ENCODE measurements at regions not wholly inside any gene's neighbourhood (a gene's known extent, or its start where the extent isn't known, plus 50 kb on each side); places are given as distances from the start of the nearest gene placed in this dataset.

GRCh38 chr1:95426772-95427171 lies 192.8 kb downstream of the RWDD3 start:
- Histone ChIP-seq H3K9ac (replicated peaks in 1 of 4; ENCODE audit: extremely low read depth in 1 of 4, low read depth in 3 of 4, low read length in 3 of 4) (no peak overlapping the region), H3K14ac (ENCODE audit: insufficient read length) (no peak overlapping the region), H3K36me3 (ENCODE audit: control insufficient read depth in 2 of 4, insufficient read depth in 4 of 4, low read length in 3 of 4) (no peaks in the 10 kb centered on the region), H3K79me2 (ENCODE audit: control insufficient read depth in 1 of 2, insufficient read depth in 2 of 2, low read length in 2 of 2) (no peaks in the 10 kb centered on the region), H3K9me3 (ENCODE audit: insufficient read depth in 2 of 2, low read depth in 1 of 2, low read length in 1 of 2) (no peaks in the 10 kb centered on the region), H3K4me2 (ENCODE audit: insufficient read depth in 1 of 2, low read depth in 2 of 2, low read length in 2 of 2) (no peak overlapping the region), H2BK120ac (replicated peaks; ENCODE audit: low read depth, low read length) (no peak overlapping the region), H4K91ac (replicated peaks; ENCODE audit: insufficient read length, low read length) (no peak overlapping the region), H3K23me2 (ENCODE audit: low read depth, low read length) (no peaks in the 10 kb centered on the region; the same call in 1 of the 2 replicates), H4K8ac (ENCODE audit: extremely low read depth, insufficient read depth, low read length) (no peak overlapping the region), H3K4me1 (replicated peaks in 1 of 4; ENCODE audit: control insufficient read depth in 3 of 4, insufficient read depth in 4 of 4, low read length in 3 of 4) (no peaks in the 10 kb centered on the region), H2BK15ac (ENCODE audit: low read length) (no peak overlapping the region), H3K56ac (replicated peaks; ENCODE audit: insufficient read length, low read depth, low read length) (no peak overlapping the region), H3K27ac (ENCODE audit: low read depth, low read length) (no peak overlapping the region), H3K23ac (ENCODE audit: insufficient read length) (no peak overlapping the region), H4K5ac (ENCODE audit: insufficient read length, low read depth, low read length) (no peak overlapping the region), H3K79me1 (ENCODE audit: low read depth, low read length) (no peaks in the 10 kb centered on the region), H3K18ac (ENCODE audit: extremely low read depth, low read length) (no peak overlapping the region), H2AK5ac (ENCODE audit: low read depth, low read length) (no peak overlapping the region), H3K27me3 (replicated peaks in 1 of 4; ENCODE audit: control insufficient read depth in 3 of 4, extremely low read depth in 1 of 4, insufficient read depth in 3 of 4, low read length in 3 of 4) (no peaks in the 10 kb centered on the region), H2BK20ac (ENCODE audit: low read length) (no peak overlapping the region), H2BK12ac (ENCODE audit: low read depth, low read length) (no peak overlapping the region), H2AFZ (ENCODE audit: low read length) (no peak overlapping the region), H3K4ac (replicated peaks; ENCODE audit: insufficient read length, low read depth, low read length) (no peak overlapping the region), H2BK5ac (ENCODE audit: low read depth, low read length) (no peak overlapping the region), H3K4me3 (ENCODE audit: extremely low read depth in 1 of 4, insufficient read depth in 2 of 4, low read depth in 3 of 4, low read length in 4 of 4) (no peak overlapping the region), H4K20me1 (replicated peaks in 1 of 2; ENCODE audit: control insufficient read depth in 1 of 2, insufficient read depth in 2 of 2, low read length in 2 of 2) (no peaks in the 10 kb centered on the region)
- FAIRE-seq (no peak), DNase-seq (ENCODE audit: low read depth in 1 of 2, low spot score in 2 of 2) (no peak)
- ChIA-PET CTCF (ENCODE audit: partially characterized antibody) (no interaction called here), POLR2A (ENCODE audit: partially characterized antibody) (no interaction called here)
- WGBS, 2 experiments (ENCODE audit: extremely low coverage in 1 of 2, insufficient coverage in 1 of 2, insufficient read length in 1 of 2, insufficient replicate concordance in 2 of 2, low coverage in 1 of 2, low lambda C conversion rate in 2 of 2, missing lambda C conversion rate in 1 of 2), result 89% methylated on average over 1 of the region's 1 CpG; no CpG with 5 or more reads in 1 of the 2 experiments
- TF ChIP-seq BACH1 (IDR thresholded peaks at IDR 0.05; ENCODE audit: low read length) (no peak), E2F6 (IDR thresholded peaks at IDR 0.05) (no peak), GABPA (IDR thresholded peaks at IDR 0.05; ENCODE audit: borderline replicate concordance, insufficient read depth, low read length) (no peak), SP2 (IDR thresholded peaks at IDR 0.05; ENCODE audit: low read length) (no peak), CHD1 (IDR thresholded peaks at IDR 0.05; ENCODE audit: low read depth, low read length) (no peak), TBP (IDR thresholded peaks at IDR 0.05; ENCODE audit: low read depth, low read length) (no peak), POLR2AphosphoS5 (IDR thresholded peaks at IDR 0.05; ENCODE audit: low read depth, low read length) (no peak), ASH2L (IDR thresholded peaks at IDR 0.05; ENCODE audit: low read length) (no peak), SIX5 (IDR thresholded peaks at IDR 0.05; ENCODE audit: low read depth, low read length) (no peak), CTBP2 (IDR thresholded peaks at IDR 0.05; ENCODE audit: borderline replicate concordance, insufficient read depth, insufficient read length, low read length) (no peak), EGR1 (IDR thresholded peaks at IDR 0.05; ENCODE audit: borderline replicate concordance, low read depth, low read length) (no peak), EP300 (IDR thresholded peaks at IDR 0.05; ENCODE audit: borderline replicate concordance in 1 of 2, low read depth in 2 of 2, low read length in 2 of 2) (no peak), RAD21 (IDR thresholded peaks at IDR 0.05 in 1 of 2, conservative IDR thresholded peaks at IDR 0.05 in 1 of 2; ENCODE audit: low read depth in 2 of 2, low read length in 2 of 2) (no peak), RXRA (IDR thresholded peaks at IDR 0.05; ENCODE audit: insufficient read depth, low read depth, low read length) (no peak), JUND (IDR thresholded peaks at IDR 0.05; ENCODE audit: low read length) (no peak)

Data from H1 (cell line).